Prostate gland (tissue), 2 donors: ENCODE measurements at regions not wholly inside any gene's neighbourhood (a gene's known extent, or its start where the extent isn't known, plus 50 kb on each side); places are given as distances from the start of the nearest gene placed in this dataset.

Experiments
- CTCF ChIP-seq, 4 experiments: fragments of 200-600 bp in 2 of 4; fragments of 450-650 bp in 2 of 4; sonication (generic) in 2 of 4; IDR thresholded peaks; 1 replicate in 3 of 4; 2 replicates in 1 of 4; pipeline ENCODE4 v1.5.1; 2016 to 2019; ENCODE audit warnings: antibody characterized with exemption in 4 of 4, mild to moderate bottlenecking in 2 of 4, moderate library complexity in 2 of 4
- POLR2A ChIP-seq: fragments of 450-650 bp; IDR thresholded peaks from one replicate; pipeline ENCODE4 v1.6.1; 2016; ENCODE audit warnings: antibody characterized with exemption, mild to moderate bottlenecking

- TF ChIP-seq CTCF (IDR thresholded peaks at IDR 0.05) = no peak
- no peak for TF ChIP-seq POLR2A
Measured at GRCh38 chr10:25694206-25694933, 239.7 kb upstream of the MYO3A start.
